ENCODE measurements at regions not wholly inside any gene's neighbourhood (a gene's known extent, or its start where the extent isn't known, plus 50 kb on each side); places are given as distances from the start of the nearest gene placed in this dataset.

GRCh38 chr12:40622246-40622838 lies 69.9 kb upstream of the CNTN1 start:
- peak; percentile 54 to 62 for DNase-seq

GRCh38 chr12:40632171-40632570 lies 60.1 kb upstream of the CNTN1 start:
- DNase-seq: no peak

- DNase-seq: no peak
Measured at GRCh38 chr12:40632933-40633332, 59.3 kb upstream of the CNTN1 start.

GRCh38 chr12:40634517-40635131 lies 57.6 kb upstream of the CNTN1 start:
- no peak for DNase-seq

GRCh38 chr12:40635141-40635731 lies 57.0 kb upstream of the CNTN1 start:
- peak in 1 of 2 experiments; percentile 19 for DNase-seq

Measured in NCI-H2081 (cell line).